NT2/D1 (cell line): ENCODE measurements at regions not wholly inside any gene's neighbourhood (a gene's known extent, or its start where the extent isn't known, plus 50 kb on each side); places are given as distances from the start of the nearest gene placed in this dataset.
"Not testable (repeated sequence)": the region's sequence is repeated elsewhere in the genome, so short reads cannot be mapped to it uniquely, and the experiment has no call there.

Experiments used
- DNase-seq: peaks from one replicate; pipeline ENCODE4 v3.0.0-alpha.2; 2011; ENCODE audit warnings: low read depth, low spot score
- H3K27me3 ChIP-seq: 2 replicates; pipeline ENCODE4 v1.6.0; 2011; ENCODE audit warnings: mild to moderate bottlenecking; ENCODE audit not compliant: insufficient read length, insufficient read depth
- H3K36me3 ChIP-seq: 2 replicates; pipeline ENCODE4 v1.6.1; 2011; ENCODE audit warnings: mild to moderate bottlenecking, low read length, mixed read lengths; ENCODE audit not compliant: insufficient read depth, insufficient read length
- H3K4me1 ChIP-seq: 2 replicates; pipeline ENCODE4 v1.5.1; 2011; ENCODE audit not compliant: insufficient read depth, insufficient read length
- H3K4me3 ChIP-seq: 2 replicates; pipeline ENCODE4 v1.5.1; 2011; ENCODE audit warnings: low read depth; ENCODE audit not compliant: insufficient read length
- H3K9ac ChIP-seq: 2 replicates; pipeline ENCODE4 v1.6.0; 2011; ENCODE audit warnings: low read depth; ENCODE audit not compliant: insufficient read length
- H3K9me3 ChIP-seq: 2 replicates; pipeline ENCODE4 v1.5.1; 2011; ENCODE audit warnings: mild to moderate bottlenecking, low read length; ENCODE audit not compliant: insufficient read depth
- SUZ12 ChIP-seq: IDR thresholded peaks from 2 replicates; pipeline ENCODE4 v1.6.1; 2011; ENCODE audit not compliant: insufficient read length, insufficient read depth; ENCODE audit errors: extremely low read depth
- YY1 ChIP-seq: IDR thresholded peaks from 2 replicates; pipeline ENCODE4 v1.6.1; 2011; ENCODE audit not compliant: insufficient read length, insufficient read depth
- ZNF274 ChIP-seq: IDR thresholded peaks from 2 replicates; pipeline ENCODE4 v1.6.1; 2011; ENCODE audit warnings: mild to moderate bottlenecking, low read depth, low read length

- H3K4me3 ChIP-seq = no peak overlapping the region
- H3K9ac ChIP-seq = no peak overlapping the region
- H3K4me1 ChIP-seq = no peaks in the 10 kb centered on the region
- TF ChIP-seq ZNF274 = no peak
- TF ChIP-seq YY1 = no peak
- TF ChIP-seq SUZ12 = no peak
- H3K9me3 ChIP-seq = peaks cover 10% of the 10 kb centered on the region
- no peaks in the 10 kb centered on the region for H3K36me3 ChIP-seq
- DNase-seq = peak; percentile 51
- no peaks in the 10 kb centered on the region for H3K27me3 ChIP-seq
These were observed 159.4 kb upstream of the AR start for GRCh38 chrX:67384403-67384802.

GRCh38 chrX:67408423-67409079 lies 135.3 kb upstream of the AR start:
- Histone ChIP-seq H3K27me3 (no peaks in the 10 kb centered on the region), H3K36me3 (no peaks in the 10 kb centered on the region), H3K4me3 (no peak overlapping the region), H3K9ac (no peak overlapping the region), H3K9me3 (peaks cover 19% of the 10 kb centered on the region), H3K4me1 (no peaks in the 10 kb centered on the region)
- TF ChIP-seq YY1 (no peak), ZNF274 (no peak), SUZ12 (no peak)
- no peak for DNase-seq

DNA sequence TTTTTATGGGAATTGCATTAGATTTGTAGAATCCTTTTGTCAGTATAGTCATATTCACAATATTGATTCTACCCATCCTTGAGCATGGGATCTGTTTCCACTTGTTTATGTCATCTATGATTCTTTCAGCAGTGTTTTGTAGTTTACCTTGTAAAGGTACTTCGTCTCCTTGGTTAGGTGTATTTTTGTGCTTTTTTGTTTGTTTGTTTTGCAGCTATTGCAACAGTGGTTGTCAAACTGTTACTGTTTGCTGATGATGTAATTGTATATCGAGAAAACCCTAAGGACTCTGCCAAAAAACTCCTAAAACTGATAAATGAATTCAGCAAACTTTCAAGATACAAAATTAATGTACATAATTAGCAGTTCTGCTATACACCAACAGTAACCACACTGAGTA lies 127.9 kb upstream of the AR start:
- H3K9ac ChIP-seq = no peak overlapping the region
- H3K27me3 ChIP-seq = no peaks in the 10 kb centered on the region
- no peaks in the 10 kb centered on the region for H3K36me3 ChIP-seq
- no peak for TF ChIP-seq ZNF274
- TF ChIP-seq SUZ12 = no peak
- no peak for TF ChIP-seq YY1
- H3K4me1 ChIP-seq = no peaks in the 10 kb centered on the region
- H3K9me3 ChIP-seq = no peaks in the 10 kb centered on the region
- no peak overlapping the region for H3K4me3 ChIP-seq
- no peak for DNase-seq

GRCh38 chrX:67426946-67427345 lies 116.9 kb upstream of the AR start:
- peak; percentile 1 for DNase-seq
- H3K36me3 ChIP-seq = no peaks in the 10 kb centered on the region
- TF ChIP-seq SUZ12 (no peak), YY1 (no peak), ZNF274 (no peak)
- H3K27me3 ChIP-seq = no peaks in the 10 kb centered on the region
- H3K9ac ChIP-seq = no peak overlapping the region
- H3K9me3 ChIP-seq = peaks cover 21% of the 10 kb centered on the region; the same call in 1 of the 2 replicates
- H3K4me3 ChIP-seq = no peak overlapping the region
- no peaks in the 10 kb centered on the region for H3K4me1 ChIP-seq

DNA sequence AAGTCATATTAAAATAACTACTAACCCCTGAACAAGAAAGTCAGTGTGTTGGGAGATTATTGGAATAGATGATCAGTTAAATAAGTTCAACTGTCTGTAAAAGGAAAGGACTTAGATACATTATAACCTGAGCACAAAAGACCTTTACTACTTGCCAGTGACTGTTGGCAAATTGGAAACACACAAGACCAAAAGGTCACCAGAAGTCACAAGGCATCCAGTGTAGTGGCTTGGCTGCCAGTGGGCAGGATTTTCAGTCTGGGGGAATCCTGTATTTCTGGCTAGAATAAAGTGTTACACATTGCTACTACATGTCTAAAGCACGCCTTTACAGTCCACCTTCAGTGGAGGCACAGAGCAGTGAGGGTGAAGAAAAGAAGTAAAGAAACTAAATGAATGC lies 108.3 kb upstream of the AR start:
- peaks cover 2% of the 10 kb centered on the region for H3K4me1 ChIP-seq
- H3K4me3 ChIP-seq = no peak overlapping the region
- no peaks in the 10 kb centered on the region for H3K27me3 ChIP-seq
- no peak for DNase-seq
- no peak overlapping the region for H3K9ac ChIP-seq
- H3K9me3 ChIP-seq = peaks cover 3% of the 10 kb centered on the region; the same call in 1 of the 2 replicates
- TF ChIP-seq ZNF274 (no peak), SUZ12 (no peak), YY1 (no peak)
- H3K36me3 ChIP-seq = no peaks in the 10 kb centered on the region

DNA sequence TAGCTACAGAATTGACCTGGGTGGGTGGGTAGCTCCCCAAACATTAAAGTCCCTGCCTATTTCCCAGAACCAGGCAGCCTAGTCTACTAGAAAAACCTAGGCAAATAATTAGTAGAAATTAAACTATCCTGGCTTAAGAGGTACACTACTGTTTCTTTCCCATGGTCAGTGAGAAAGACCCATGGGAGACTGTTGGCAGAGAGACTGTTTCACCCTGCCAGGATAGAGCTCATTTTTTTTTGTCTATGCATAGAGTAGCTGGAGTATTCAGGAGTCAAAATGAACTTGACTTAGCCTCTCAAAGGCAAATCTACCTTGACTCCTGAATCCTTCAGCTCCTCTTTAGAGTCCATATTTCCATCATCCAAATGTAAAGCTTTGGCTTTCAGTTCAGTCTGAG lies 107.0 kb upstream of the AR start:
- no peak for DNase-seq
- H3K9ac ChIP-seq = no peak overlapping the region
- TF ChIP-seq YY1 = no peak
- TF ChIP-seq ZNF274 = no peak
- no peak for TF ChIP-seq SUZ12

GRCh38 chrX:67437821-67438220 lies 106.0 kb upstream of the AR start:
- TF ChIP-seq ZNF274 (no peak), SUZ12 (no peak), YY1 (no peak)

More for the DNA sequence above, 107.0 kb upstream of the AR start:
- H3K9me3 ChIP-seq = no peaks in the 10 kb centered on the region
- H3K4me1 ChIP-seq = peaks cover 2% of the 10 kb centered on the region
- no peaks in the 10 kb centered on the region for H3K36me3 ChIP-seq
- no peak overlapping the region for H3K4me3 ChIP-seq
- no peaks in the 10 kb centered on the region for H3K27me3 ChIP-seq

GRCh38 chrX:67475259-67475658 lies 68.6 kb upstream of the AR start:
- not testable (repeated sequence) for H3K9me3 ChIP-seq, H3K36me3 ChIP-seq, DNase-seq, H3K9ac ChIP-seq, H3K4me1 ChIP-seq, H3K4me3 ChIP-seq, H3K27me3 ChIP-seq

More at GRCh38 chrX:67437821-67438220, 106.0 kb upstream of the AR start:
- Histone ChIP-seq H3K4me1 (peaks cover 2% of the 10 kb centered on the region), H3K9ac (no peak overlapping the region), H3K36me3 (no peaks in the 10 kb centered on the region), H3K9me3 (no peaks in the 10 kb centered on the region), H3K27me3 (no peaks in the 10 kb centered on the region), H3K4me3 (no peak overlapping the region)
- DNase-seq = no peak
